GM12891 (cell line): ENCODE measurements at regions not wholly inside any gene's neighbourhood (a gene's known extent, or its start where the extent isn't known, plus 50 kb on each side); places are given as distances from the start of the nearest gene placed in this dataset.

Experiments used
- DNase-seq: peaks from one replicate; pipeline ENCODE4 v3.0.0; 2011; ENCODE audit warnings: low spot score; ENCODE audit not compliant: insufficient read length
- FAIRE-seq: peaks from 2 replicates; lab custom pipeline; 2011; peaks lifted over from hg19 to GRCh38; lab: Jason Lieb, UNC
- PAX5 ChIP-seq: IDR thresholded peaks from 2 replicates; pipeline ENCODE4 v1.6.1; 2011; ENCODE audit warnings: low read length, moderate library complexity, mild to moderate bottlenecking; ENCODE audit not compliant: insufficient read depth, severe bottlenecking
- POLR2A ChIP-seq: IDR thresholded peaks from 2 replicates; pipeline ENCODE4 v1.6.1; 2011; ENCODE audit warnings: low read depth, low read length, control low read depth
- POLR2AphosphoS5 ChIP-seq: IDR thresholded peaks from 2 replicates; pipeline ENCODE4 v1.6.1; 2011; ENCODE audit warnings: low read depth, low read length, control low read depth
- POU2F2 ChIP-seq: IDR thresholded peaks from 2 replicates; pipeline ENCODE4 v1.6.1; 2011; ENCODE audit warnings: low read depth, mild to moderate bottlenecking, control low read depth, low read length, moderate library complexity
- SPI1 ChIP-seq: IDR thresholded peaks from 2 replicates; pipeline ENCODE4 v1.6.1; 2011; ENCODE audit warnings: low read depth, low read length, control low read depth
- TAF1 ChIP-seq: IDR thresholded peaks from 2 replicates; pipeline ENCODE4 v1.6.1; 2011; ENCODE audit warnings: low read depth, low read length, control low read depth

DNA sequence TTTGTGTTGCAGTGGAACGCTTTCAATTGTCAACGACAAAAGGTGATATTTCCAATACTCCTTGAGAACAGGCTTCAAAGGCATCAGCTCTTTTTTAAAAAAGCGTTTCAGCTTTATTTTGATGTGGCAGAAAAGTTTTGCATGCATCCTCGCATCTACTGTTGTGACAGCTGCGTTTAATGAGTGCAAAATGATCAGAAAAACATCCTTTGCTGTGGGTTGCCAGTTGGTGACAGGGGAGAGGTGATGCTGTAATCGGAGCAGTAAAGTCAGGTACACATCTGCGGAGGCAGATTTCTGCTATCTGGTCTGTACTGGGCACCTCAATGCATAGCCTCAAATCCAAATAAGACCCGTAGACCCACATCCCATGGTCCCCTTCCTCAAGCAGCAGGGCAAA lies 91.9 kb upstream of the POU3F3 start:
- DNase-seq (no peak), FAIRE-seq (no peak)
- TF ChIP-seq POU2F2 (no peak), POLR2A (no peak), TAF1 (no peak), POLR2AphosphoS5 (no peak), PAX5 (no peak), SPI1 (no peak)

DNA sequence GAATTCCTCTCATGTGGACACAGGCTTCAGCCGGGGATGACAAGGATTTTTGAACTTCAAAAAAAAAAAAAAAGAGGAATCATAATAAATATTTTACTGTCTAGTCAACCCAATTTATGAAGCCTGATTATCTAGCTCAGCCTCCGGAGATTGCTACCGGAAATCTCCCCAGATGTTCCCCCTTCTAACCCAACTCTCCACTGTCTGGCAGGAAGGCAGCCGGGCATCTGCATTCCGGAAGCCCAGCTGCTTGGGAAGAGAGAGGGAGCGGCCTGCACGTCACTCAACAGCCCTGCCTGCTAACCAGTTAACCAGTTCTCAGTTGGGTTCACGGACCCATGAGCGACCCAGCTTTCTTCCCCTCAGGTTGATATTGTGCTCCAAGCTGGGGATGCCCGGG lies 87.2 kb upstream of the POU3F3 start:
- DNase-seq (no peak), FAIRE-seq (no peak)
- no peak for TF ChIP-seq SPI1
- no peak for TF ChIP-seq POU2F2
- TF ChIP-seq PAX5, result no peak
- no peak for TF ChIP-seq POLR2AphosphoS5
- TF ChIP-seq POLR2A, result no peak
- no peak for TF ChIP-seq TAF1

DNA sequence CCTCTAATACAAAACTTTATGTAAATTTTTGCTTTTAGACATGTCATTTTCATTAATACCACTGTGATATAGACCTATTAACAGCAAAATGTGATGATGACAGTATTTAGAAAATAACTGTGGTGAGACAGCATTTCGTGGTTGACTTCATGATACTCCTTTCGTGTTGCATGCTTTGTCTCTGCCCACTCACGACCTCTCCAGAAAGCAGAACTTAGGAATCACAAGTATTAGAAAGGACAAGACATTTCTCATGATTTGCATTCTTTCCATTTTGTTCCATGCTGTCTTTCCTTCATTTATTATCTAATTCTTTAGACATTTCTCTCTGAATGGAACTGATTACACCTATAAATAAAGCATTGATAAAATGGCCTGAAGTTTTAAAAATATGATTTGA lies 85.2 kb upstream of the POU3F3 start:
- DNase-seq (no peak), FAIRE-seq (no peak)
- TF ChIP-seq POLR2AphosphoS5, result no peak
- no peak for TF ChIP-seq PAX5
- TF ChIP-seq SPI1, result no peak
- no peak for TF ChIP-seq POU2F2
- TF ChIP-seq POLR2A, result no peak
- no peak for TF ChIP-seq TAF1

DNA sequence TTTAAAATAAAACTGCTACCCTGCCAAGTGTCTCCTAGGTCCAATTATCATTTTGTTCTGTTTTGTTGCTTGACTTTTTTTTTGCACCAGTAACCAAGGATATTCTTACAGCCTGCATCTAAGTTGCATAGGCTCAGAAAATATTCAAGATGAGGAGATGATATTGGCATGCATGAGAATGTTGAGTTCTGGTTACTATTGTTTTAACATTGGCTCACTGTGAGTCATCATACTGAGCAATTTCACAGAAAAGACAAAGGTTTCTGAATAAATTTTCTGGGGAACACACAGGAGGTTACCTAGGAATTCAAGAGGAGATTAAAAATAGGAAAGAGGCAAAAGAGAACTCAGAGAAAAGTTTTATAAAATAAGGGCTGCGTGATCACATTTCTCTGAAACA lies 84.8 kb upstream of the POU3F3 start:
- no peak for DNase-seq
- TF ChIP-seq POLR2A (no peak), POU2F2 (no peak), POLR2AphosphoS5 (no peak), TAF1 (no peak), SPI1 (no peak), PAX5 (no peak)
- no peak for FAIRE-seq

DNA sequence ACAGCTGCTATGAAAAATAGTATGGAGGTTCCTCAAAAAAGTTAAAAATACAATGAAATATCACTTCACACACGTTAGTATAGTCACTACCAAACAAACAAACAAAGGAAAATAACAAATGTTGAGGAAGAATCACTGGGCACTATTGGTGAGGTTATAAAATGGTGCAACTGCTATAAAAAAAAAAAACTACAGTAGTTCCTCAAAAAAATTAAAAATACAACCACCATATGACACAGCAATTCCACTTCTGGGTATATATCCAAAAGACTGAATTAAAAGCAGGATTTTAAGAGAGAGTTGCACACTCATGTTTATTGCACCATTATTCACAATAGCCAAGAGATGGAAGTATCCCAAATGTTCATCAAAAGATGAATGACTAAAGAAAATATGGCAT lies 80.9 kb upstream of the POU3F3 start:
- FAIRE-seq, result no peak
- no peak for DNase-seq
- TF ChIP-seq POU2F2, result no peak
- TF ChIP-seq SPI1, result no peak
- no peak for TF ChIP-seq POLR2A
- no peak for TF ChIP-seq TAF1
- no peak for TF ChIP-seq POLR2AphosphoS5
- TF ChIP-seq PAX5, result no peak

DNA sequence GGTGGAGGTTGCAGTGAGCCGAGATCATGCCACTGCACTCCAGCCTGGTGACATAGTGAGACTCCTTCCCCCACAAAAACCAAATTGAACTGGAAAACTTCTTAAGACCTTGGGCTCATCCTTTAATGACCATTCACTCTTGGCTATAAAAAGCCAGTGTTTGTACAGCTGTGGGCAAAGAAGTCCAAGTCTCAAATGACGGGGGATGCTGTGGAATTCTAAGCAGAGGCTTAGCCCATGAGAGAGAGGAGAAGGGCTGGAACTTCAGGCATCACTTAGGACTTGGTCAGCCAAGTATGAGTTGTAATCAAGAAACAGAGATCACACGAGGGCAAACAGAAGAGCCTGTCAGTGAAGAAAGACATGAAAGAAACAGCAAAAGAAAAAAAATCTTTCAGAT lies 79.3 kb upstream of the POU3F3 start:
- no peak for TF ChIP-seq TAF1
- no peak for TF ChIP-seq POLR2AphosphoS5
- no peak for FAIRE-seq

DNA sequence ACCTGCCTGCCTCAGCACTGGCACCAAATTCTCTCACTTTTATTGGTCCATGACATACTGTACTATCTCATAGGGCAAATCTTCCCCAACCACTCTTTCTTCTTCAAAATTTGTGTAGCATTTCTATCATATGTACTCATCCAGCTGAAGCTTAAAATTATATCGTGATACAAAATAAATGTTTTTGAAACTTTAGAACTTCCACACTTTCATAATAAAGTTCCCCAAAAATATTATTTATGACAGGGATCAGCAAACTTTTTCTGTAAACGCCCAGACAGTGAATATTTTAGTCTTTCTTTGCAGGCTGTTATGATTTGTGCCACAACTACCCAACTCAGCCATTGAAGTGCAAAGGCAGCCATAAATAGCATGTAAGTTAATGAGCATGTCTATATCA lies 76.2 kb upstream of the POU3F3 start:
- TF ChIP-seq PAX5 (no peak), POU2F2 (no peak), POLR2AphosphoS5 (no peak), SPI1 (no peak), TAF1 (no peak), POLR2A (no peak)
- FAIRE-seq (no peak), DNase-seq (no peak)

More for the DNA sequence above, 79.3 kb upstream of the POU3F3 start:
- DNase-seq, result no peak

DNA sequence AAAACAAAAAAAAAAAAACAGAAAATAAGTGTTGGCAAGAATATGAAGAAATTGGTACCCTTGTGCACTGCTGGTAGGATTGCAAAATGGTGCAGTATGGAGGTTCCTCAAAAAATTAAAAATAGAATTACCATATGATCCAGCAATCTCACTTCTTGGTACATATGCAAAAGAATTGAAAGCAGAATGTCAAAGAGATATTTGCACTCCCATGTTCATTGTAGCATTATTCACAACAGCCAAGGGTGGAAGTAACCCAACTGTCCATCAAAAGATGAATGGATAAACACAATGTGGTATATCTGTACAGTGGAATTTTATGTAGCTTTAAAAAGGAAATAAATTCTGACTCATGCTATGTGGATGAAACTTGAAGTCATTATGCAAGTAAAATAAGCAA lies 72.8 kb upstream of the POU3F3 start:
- TF ChIP-seq TAF1, result no peak
- no peak for TF ChIP-seq SPI1
- TF ChIP-seq POLR2AphosphoS5, result no peak
- TF ChIP-seq PAX5, result no peak
- TF ChIP-seq POLR2A, result no peak
- no peak for TF ChIP-seq POU2F2
- DNase-seq (no peak), FAIRE-seq (no peak)

DNA sequence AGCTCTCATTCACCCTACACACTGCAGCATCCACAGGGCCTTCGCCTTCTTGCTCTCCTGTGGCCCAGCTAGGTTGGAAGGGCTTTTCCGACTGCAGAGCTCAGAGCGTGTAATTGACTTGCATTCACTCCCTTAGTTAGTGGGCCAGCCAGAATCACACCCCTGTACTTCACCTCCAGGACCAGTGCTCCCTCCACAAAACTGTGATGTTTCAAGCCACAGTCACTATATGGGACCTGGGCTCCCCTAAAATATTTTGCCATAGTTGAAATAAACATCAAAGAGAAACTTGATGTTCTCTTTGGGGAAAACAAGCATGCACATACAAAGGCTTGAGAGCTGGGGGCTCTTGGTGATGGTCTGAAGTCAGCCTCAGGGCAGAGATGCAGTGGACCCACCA lies 69.7 kb upstream of the POU3F3 start:
- FAIRE-seq, result no peak
- DNase-seq, result no peak
- TF ChIP-seq TAF1 (no peak), PAX5 (no peak), POLR2A (no peak), POU2F2 (no peak), SPI1 (no peak), POLR2AphosphoS5 (no peak)

DNA sequence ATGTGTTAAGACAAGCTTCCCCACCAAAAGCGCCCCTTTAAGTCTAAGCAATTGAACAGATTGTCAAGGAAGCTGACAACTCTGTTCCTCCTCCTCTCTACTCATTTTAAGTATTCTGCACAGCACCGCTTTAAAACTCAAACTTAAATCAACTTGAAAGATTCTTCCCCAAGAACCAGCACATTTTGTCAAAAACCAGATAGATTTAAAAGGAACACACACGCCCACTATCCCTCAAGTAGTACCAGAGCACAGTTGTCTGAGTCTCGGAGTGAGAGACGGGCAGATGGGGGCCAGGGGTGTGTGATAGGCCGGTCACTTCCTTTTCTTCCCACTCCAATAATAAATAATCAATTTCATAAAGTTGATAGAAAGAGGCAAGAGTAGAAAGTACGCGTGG lies 67.7 kb upstream of the POU3F3 start:
- FAIRE-seq (no peak), DNase-seq (no peak)
- TF ChIP-seq TAF1 (no peak), PAX5 (no peak), POLR2AphosphoS5 (no peak), POU2F2 (no peak), SPI1 (no peak), POLR2A (no peak)
